GM23338 (cell line): ENCODE measurements at regions not wholly inside any gene's neighbourhood (a gene's known extent, or its start where the extent isn't known, plus 50 kb on each side); places are given as distances from the start of the nearest gene placed in this dataset.

Source experiments
- ATAC-seq: fragments of 200-7000 bp; cut with Tn5 transposase; 3 replicates; pipeline ENCODE4 v1.9.1; 2020
- DNase-seq: peaks from one replicate; pipeline ENCODE4 v3.0.0-alpha.2; 2015; ENCODE audit warnings: low spot score
- H2AFZ ChIP-seq: fragments of 200-600 bp; sonication (generic); 2 replicates; pipeline ENCODE4 v1.8.0; 2016; ENCODE audit warnings: antibody characterized with exemption, mild to moderate bottlenecking, moderate library complexity
- H3F3A ChIP-seq: fragments of 200-600 bp; sonication (generic); replicated peaks from 2 replicates; pipeline ENCODE4 v1.8.0; 2017; ENCODE audit warnings: antibody characterized with exemption, mixed run types, low read depth
- H3K27ac ChIP-seq: fragments of 200-600 bp; sonication (generic); 2 replicates; pipeline ENCODE4 v1.6.1; 2016; ENCODE audit warnings: low read depth
- H3K27me3 ChIP-seq: fragments of 200-600 bp; sonication (generic); 2 replicates; pipeline ENCODE4 v1.8.0; 2016; ENCODE audit warnings: mild to moderate bottlenecking, mixed run types, moderate library complexity; ENCODE audit not compliant: insufficient read depth
- H3K36me3 ChIP-seq: fragments of 200-600 bp; sonication (generic); 2 replicates; pipeline ENCODE4 v1.8.0; 2016; ENCODE audit warnings: mild to moderate bottlenecking; ENCODE audit not compliant: insufficient read depth
- H3K4me1 ChIP-seq: fragments of 200-600 bp; sonication (generic); 2 replicates; pipeline ENCODE4 v1.8.0; 2016; ENCODE audit warnings: mild to moderate bottlenecking, moderate library complexity; ENCODE audit not compliant: insufficient read depth
- H3K4me2 ChIP-seq: fragments of 200-600 bp; sonication (generic); 2 replicates; pipeline ENCODE4 v1.7.1; 2017; ENCODE audit warnings: mixed run types
- H3K4me3 ChIP-seq: fragments of 200-600 bp; sonication (generic); 2 replicates; pipeline ENCODE4 v1.6.1; 2016; ENCODE audit warnings: mixed run types
- H3K79me2 ChIP-seq: fragments of 200-600 bp; sonication (generic); replicated peaks from 2 replicates; pipeline ENCODE4 v1.8.0; 2017; ENCODE audit warnings: mild to moderate bottlenecking; ENCODE audit not compliant: insufficient read depth
- H3K9me2 ChIP-seq: fragments of 200-600 bp; sonication (generic); 2 replicates; pipeline ENCODE4 v1.8.0; 2017; ENCODE audit not compliant: insufficient read depth
- H4K20me1 ChIP-seq: fragments of 200-600 bp; sonication (generic); replicated peaks from 2 replicates; pipeline ENCODE4 v1.8.0; 2017; ENCODE audit warnings: mild to moderate bottlenecking; ENCODE audit not compliant: insufficient read depth
- H3K27ac Mint-ChIP-seq: 2 replicates; pipeline ENCODE4 v1.8.0; 2020; ENCODE audit warnings: inconsistent platforms, mild to moderate bottlenecking, moderate library complexity, mixed read lengths
- H3K27me3 Mint-ChIP-seq: 3 replicates; pipeline ENCODE4 v1.8.0; 2022; ENCODE audit warnings: low read depth, mild to moderate bottlenecking, moderate library complexity, mixed read lengths, inconsistent platforms; ENCODE audit not compliant: insufficient read depth, poor library complexity
- H3K36me3 Mint-ChIP-seq: 3 replicates; pipeline ENCODE4 v1.8.0; 2021; ENCODE audit warnings: low read depth, mild to moderate bottlenecking, inconsistent platforms, moderate library complexity, mixed read lengths
- H3K4me1 Mint-ChIP-seq: 3 replicates; pipeline ENCODE4 v1.8.0; 2020; ENCODE audit warnings: mild to moderate bottlenecking, inconsistent platforms, mixed read lengths
- H3K4me3 Mint-ChIP-seq: 3 replicates; pipeline ENCODE4 v1.8.0; 2021; ENCODE audit warnings: moderate library complexity, mild to moderate bottlenecking, inconsistent platforms, mixed read lengths
- H3K9me3 Mint-ChIP-seq: 3 replicates; pipeline ENCODE4 v1.8.0; 2020; ENCODE audit warnings: moderate library complexity, mild to moderate bottlenecking, inconsistent platforms, mixed read lengths
- ETS1 ChIP-seq: IDR thresholded peaks from 2 replicates; pipeline ENCODE4 v1.6.1; 2016; ENCODE audit warnings: antibody characterized with exemption
- EZH2phosphoT487 ChIP-seq: fragments of 200-600 bp; sonication (generic); IDR thresholded peaks from one replicate; pipeline ENCODE4 v1.8.1; 2018; ENCODE audit warnings: antibody characterized with exemption; ENCODE audit not compliant: unreplicated experiment
- NANOG ChIP-seq: IDR thresholded peaks from 2 replicates; pipeline ENCODE4 v1.6.1; 2016; ENCODE audit warnings: antibody characterized with exemption, borderline replicate concordance
- REST ChIP-seq: IDR thresholded peaks from one replicate; pipeline ENCODE4 v1.6.1; 2018; ENCODE audit warnings: antibody characterized with exemption; ENCODE audit not compliant: unreplicated experiment
- ZNF114 ChIP-seq: fragments of 250-450 bp; sonication (Bioruptor Pico); IDR thresholded peaks from 2 replicates; pipeline ENCODE4 v1.5.0; 2020; ENCODE audit warnings: mild to moderate bottlenecking, moderate library complexity
- ZNF462 ChIP-seq: fragments of 250-450 bp; sonication (Bioruptor Pico); IDR thresholded peaks from 2 replicates; pipeline ENCODE4 v1.5.0; 2020; ENCODE audit warnings: mild to moderate bottlenecking, moderate library complexity

- TF ChIP-seq ETS1: no peak
These were observed 158.6 kb upstream of the MAGI2 start (continued) for GRCh38 chr7:79612022-79612421.

GRCh38 chr7:79610748-79611304, 157.4 kb upstream of the MAGI2 start:
- Mint-ChIP-seq H3K4me3 (no peak overlapping the region), H3K9me3 (no peaks in the 10 kb centered on the region; the same call in 2 of the 3 replicates), H3K27me3 (no peaks in the 10 kb centered on the region), H3K27ac (no peak overlapping the region), H3K36me3 (peaks cover under 1% of the 10 kb centered on the region; the same call in 1 of the 3 replicates), H3K4me1 (peaks cover 7% of the 10 kb centered on the region; the same call in 2 of the 3 replicates)
- no peak overlapping the region for H3K4me3 ChIP-seq
- H3K36me3 ChIP-seq: no peaks in the 10 kb centered on the region
- H3F3A ChIP-seq: no peaks in the 10 kb centered on the region
- no peaks in the 10 kb centered on the region for H4K20me1 ChIP-seq
- no peak for TF ChIP-seq NANOG
- H3K27ac ChIP-seq: no peak overlapping the region
- H3K9me2 ChIP-seq: no peaks in the 10 kb centered on the region
- H3K4me2 ChIP-seq: no peak overlapping the region
- H3K27me3 ChIP-seq: no peaks in the 10 kb centered on the region
- 0 out of 2 replicates have a peak overlapping the region, but pooled peaks have one; percentile 24 for H2AFZ ChIP-seq
- no peaks in the 10 kb centered on the region for H3K79me2 ChIP-seq
- H3K4me1 ChIP-seq: peaks cover 9% of the 10 kb centered on the region
- no peak for ATAC-seq
- no peak for DNase-seq

GRCh38 chr7:79610313-79610712, 156.8 kb upstream of the MAGI2 start:
- Histone ChIP-seq H4K20me1 (no peaks in the 10 kb centered on the region), H3K79me2 (no peaks in the 10 kb centered on the region), H2AFZ (0 out of 2 replicates have a peak overlapping the region, but pooled peaks have one; percentile 24), H3K4me2 (no peak overlapping the region), H3K4me1 (peaks cover 9% of the 10 kb centered on the region), H3K4me3 (no peak overlapping the region), H3K36me3 (no peaks in the 10 kb centered on the region), H3K9me2 (no peaks in the 10 kb centered on the region), H3K27me3 (no peaks in the 10 kb centered on the region), H3K27ac (no peak overlapping the region), H3F3A (no peaks in the 10 kb centered on the region)
- TF ChIP-seq ZNF114 (CRISPR knock-in tag): no peak
- TF ChIP-seq ZNF462 (CRISPR knock-in tag): no peak
- no peak for TF ChIP-seq EZH2phosphoT487
- TF ChIP-seq REST: no peak
- Mint-ChIP-seq H3K36me3 (no peaks in the 10 kb centered on the region), H3K27ac (no peak overlapping the region), H3K4me1 (peaks cover 3% of the 10 kb centered on the region; the same call in 2 of the 3 replicates), H3K27me3 (no peaks in the 10 kb centered on the region), H3K9me3 (no peaks in the 10 kb centered on the region), H3K4me3 (no peak overlapping the region)
- ATAC-seq (no peak), DNase-seq (no peak)
